Left hindlimb (tissue), 1 donor: ENCODE measurements at regions not wholly inside any gene's neighbourhood (a gene's known extent, or its start where the extent isn't known, plus 50 kb on each side); places are given as distances from the start of the nearest gene placed in this dataset.
"Not testable (repeated sequence)": the region's sequence is repeated elsewhere in the genome, so short reads cannot be mapped to it uniquely, and the experiment has no call there.

ENCODE experiments used
- DNase-seq: peaks from one replicate; pipeline ENCODE4 v3.0.0-alpha.2; 2018

DNA sequence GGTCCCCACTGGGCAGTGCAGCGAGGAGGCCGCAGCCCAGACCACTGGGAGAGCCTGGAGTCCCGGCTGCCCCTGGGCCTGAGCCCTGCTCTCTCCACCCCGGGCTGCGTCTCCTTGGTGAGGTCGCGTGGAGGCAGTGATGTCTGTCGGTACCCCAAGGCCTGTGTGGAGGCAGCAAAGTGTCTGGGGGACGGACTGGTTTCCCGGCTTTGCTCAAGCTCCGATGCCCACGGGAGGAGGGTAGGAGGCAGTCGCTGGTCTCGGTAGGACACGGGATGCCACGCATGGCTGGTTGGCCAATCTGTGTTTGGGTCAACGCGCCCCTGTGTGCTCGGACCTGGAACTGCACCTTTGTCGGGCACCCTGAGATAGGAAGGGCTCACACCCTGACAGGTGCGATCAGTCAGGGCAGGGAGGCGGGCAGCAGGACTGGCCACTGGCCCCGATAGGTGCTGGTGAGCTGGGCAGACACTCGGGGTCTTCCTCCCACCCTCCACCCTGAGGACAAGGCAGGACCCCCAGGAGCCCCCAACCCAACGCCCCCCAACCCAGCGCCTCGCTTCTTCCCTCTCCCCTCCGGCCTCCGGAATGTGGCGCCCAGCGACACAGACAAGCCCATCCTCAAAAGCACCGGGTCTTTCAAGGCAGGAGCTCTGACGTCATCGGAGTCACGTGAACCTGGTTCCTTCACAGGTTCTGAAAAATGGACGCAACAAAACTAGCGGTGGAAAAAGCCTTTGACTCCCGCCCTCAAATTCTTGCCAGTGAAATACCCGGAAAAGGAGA is 288.6 kb downstream of the NDUFA10 start:
- DNase-seq, result no peak

DNA sequence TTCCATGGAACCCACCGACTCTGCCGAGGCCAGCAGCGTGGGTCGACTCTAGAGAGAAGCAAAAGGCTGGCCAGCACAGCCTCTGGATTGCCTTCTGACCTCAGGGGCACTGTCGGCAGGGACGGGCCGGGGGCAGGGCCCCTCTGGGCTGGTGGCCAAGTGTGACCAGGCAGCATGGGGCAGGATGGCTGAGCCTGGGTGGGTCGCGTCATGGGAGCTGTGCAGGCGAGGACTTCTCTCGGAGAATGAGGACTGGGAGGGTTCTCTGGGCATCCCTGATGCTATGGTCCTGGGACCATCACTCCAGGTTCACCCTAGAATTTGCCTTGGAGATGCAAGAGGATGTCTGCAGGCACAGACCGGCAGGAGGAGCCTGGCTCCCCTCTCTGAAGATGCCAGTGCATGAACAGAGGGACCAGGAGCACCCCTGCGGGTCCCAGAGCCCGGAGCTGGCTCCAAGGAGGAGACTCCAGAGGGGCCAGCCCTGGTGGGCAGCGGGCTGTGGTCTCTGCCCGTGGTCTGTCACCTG is 289.2 kb downstream of the NDUFA10 start:
- no peak for DNase-seq

GRCh38 chr2:239735131-239735828 is 289.9 kb downstream of the NDUFA10 start:
- DNase-seq, result peak; percentile 65

DNA sequence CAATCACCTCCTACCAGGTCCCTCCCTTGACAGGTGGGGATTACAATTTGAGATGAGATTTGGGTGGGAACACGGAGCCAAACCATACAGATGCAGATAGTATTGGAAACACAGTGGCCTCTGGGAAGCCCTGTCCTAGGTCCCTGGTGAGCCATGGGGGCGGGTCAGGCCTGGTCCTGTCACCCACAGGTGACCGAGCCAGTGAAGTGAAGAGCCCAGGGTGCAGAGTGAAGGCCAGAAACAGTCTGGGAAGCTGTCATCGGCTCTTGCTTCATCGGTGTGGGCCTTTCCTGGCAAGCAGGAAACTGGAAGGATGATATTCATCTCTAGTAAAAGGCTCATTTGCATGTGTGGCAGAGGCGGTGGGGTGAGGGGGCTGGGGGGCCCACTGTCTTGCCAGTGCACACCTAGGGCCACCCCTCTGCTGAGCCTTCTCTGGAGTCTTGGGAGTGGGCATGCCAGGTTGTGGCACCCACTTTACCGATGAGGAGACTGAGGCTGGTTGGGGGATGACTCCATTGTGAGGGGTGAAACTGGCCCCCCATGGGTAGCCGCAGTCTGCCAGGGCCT is 290.6 kb downstream of the NDUFA10 start:
- no peak for DNase-seq

DNA sequence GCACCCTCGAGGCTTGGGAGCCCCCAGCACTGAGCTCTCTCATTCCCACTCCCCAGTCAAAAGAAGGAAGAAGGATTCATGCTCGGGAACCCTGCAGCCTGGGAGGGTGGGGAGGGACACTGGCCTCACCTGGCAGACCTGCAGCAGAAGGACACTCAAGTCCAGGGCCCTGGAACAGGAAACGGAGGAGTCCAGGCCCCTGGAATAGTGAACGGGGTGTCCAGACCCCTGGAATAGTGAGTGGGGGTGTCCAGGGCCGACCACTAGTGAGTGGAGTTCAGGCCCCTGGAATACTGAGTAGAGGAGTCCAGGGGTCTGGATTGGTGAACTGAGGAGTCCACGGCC is 292.5 kb downstream of the NDUFA10 start:
- no peak for DNase-seq

DNA sequence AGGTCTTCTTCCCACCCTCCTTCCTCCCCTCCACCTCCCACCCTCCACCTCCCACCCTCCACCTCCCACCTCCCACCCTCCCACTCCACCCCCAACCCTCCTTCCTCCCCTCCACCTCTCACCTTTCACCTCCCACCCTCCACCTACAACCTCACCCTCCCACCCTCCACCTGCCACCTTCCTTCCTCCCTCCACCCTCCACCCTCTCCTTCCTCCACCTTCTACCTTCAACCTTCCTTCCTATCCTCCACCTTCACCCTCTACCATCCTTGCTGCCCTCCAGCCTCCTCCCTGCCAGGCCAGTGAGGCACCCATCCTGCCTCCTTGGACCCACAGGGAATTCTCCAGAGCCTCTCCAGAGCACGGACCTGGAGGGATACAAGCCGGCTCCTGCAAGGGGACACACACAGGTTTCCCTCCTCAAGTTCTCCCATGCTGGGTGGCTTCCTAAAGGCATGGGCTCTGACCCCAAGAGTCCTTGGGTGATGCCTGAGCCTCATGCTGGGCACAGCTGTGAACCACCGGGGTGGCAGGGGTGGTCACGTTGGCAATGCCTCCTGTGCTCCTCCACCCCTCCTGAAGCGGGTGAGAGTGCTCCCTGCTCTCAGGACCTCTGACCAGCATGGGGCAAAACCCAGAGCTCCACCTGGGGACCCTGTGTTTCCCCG is 293.0 kb downstream of the NDUFA10 start:
- peak; percentile 21 for DNase-seq

GRCh38 chr2:239731422-239731821 is 293.7 kb downstream of the NDUFA10 start:
- no peak for DNase-seq

GRCh38 chr2:239730897-239731296 is 294.2 kb downstream of the NDUFA10 start:
- no peak for DNase-seq

- DNase-seq, result not testable (repeated sequence)
Observed at GRCh38 chr2:239730567-239730882, 294.6 kb downstream of the NDUFA10 start.

DNA sequence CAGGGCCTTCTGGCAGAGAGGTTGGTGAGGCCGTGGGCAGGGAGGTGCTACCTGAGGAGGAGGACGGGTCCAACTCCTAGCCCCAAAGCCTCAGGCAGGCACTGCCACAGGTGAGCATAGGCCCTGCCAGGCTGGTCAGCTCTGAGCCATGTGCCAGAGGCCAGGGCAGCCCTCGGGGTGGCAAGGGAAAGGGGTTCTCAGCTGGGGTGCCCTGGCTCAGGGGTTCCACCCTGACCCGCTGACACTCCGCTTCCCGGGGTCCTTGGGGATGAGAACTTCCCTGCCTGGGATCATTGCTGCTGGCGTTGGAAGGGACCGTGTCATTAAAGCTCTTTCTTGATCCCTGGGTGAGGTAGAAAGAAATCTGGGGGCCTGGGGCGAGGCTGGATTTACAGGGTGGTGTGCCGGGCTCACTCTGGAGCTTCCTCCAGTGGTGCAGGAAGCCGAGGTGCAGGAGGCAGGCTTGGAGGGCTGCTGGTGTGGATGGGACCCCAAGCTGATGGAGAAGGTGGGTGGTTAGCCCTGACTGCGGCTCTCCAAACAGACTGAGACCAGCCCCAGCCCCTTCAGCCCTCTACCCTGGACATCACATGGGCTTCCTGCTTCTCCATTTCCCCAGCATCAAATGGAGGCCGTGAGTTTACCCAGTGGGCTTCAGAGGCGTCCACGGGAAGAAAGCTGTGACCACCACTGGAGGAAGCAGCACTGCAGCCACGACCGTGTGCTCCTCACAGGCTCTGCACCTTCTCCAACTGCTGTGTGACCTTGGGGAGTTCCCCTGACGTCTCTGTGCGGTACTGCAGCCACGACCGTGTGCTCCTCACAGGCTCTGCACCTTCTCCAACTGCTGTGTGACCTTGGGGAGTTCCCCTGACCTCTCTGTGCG is 295.2 kb downstream of the NDUFA10 start:
- peak; percentile 2 for DNase-seq

DNA sequence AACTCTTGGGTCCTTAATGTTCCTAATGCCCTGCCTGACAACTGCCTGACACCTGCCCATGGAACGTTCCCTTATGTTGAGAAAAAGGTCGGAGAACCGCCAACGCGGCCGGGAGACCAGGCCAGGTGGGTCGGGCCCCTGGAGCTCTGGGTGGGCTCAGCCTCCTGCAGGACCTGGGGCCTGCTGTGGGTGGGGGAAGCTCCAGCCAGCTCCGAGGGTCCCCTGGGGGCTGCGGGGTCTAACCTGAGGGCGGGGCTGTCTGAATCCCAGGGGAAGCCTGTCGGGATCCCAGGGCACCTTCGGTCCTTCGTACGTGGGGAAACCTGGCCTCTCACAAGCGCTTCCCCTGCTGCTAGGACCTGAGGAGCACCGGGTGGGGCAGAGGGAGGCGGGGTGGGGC is 296.0 kb downstream of the NDUFA10 start:
- DNase-seq, result no peak

- no peak for DNase-seq
Observed at GRCh38 chr2:239728751-239729150, 296.4 kb downstream of the NDUFA10 start.

DNA sequence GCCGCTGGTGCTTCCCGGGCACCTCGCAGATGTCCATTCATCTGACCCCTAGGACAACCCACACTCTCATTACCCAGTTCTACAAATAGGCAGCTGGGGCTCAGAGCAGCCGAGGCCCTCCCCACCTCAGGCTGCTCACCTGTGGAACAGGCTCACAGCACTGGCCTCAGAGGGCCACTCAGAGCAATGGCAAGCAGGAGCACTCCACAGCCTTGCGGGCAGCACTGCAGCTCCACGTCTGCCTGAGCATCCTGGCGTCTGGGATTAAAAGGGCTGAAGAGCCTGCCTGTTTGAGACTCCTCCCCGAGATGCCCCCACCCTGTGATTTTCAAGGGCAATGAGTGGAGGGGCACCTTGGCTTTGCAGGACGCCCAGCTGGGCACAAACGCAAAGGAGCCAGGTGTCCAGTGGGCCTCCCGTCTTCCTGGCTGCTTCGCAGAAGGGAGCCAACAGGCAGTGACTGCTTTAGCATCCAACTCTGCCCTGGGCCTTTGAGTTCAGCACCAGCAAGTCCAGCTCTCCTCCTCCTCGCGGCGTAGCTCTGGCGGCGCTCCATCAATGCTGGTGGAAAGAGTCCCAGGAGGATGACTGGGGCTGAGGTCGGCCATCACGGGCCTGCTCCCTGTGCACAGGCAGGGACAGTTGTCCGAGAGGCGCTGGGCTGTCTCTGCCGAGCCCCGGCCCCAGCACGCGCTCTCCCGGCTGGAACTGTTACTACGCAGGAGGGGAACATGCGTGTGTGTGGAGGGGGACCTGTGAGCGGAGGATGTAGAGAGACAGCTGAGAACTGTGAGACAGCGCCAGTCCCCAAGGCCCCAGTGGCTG is 297.2 kb downstream of the NDUFA10 start:
- DNase-seq, result peak; percentile 46

DNA sequence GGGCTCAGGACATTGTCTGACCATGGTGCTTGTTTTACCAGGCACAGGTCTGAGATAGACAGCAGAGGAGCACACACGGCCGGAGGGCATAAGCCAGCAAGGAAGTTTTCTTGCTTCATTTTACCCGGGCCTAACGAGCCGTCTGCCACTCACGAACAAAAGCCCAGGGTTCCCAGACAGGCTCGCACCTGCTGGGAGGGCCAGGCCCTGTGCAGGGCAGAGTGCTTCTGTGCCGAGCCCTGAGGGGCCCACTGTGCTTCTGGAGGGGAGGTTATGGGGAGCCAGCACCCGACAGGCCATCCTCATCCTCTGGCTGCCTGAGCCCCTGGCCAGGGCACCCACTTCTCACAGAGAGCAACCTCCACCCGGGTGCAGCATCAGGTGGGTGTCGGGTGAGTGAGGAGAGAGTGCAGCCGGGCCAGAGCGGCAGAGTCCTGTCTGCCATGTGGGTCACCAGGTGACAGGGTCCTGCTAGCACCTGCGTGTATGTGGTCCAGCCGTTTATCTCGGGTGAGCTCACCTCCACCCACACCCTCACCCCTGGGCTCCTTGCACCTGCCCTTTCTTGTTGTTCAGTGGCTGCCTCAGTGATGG is 297.9 kb downstream of the NDUFA10 start:
- peak; percentile 22 for DNase-seq

GRCh38 chr2:239726631-239727181 is 298.4 kb downstream of the NDUFA10 start:
- peak; percentile 23 for DNase-seq

DNA sequence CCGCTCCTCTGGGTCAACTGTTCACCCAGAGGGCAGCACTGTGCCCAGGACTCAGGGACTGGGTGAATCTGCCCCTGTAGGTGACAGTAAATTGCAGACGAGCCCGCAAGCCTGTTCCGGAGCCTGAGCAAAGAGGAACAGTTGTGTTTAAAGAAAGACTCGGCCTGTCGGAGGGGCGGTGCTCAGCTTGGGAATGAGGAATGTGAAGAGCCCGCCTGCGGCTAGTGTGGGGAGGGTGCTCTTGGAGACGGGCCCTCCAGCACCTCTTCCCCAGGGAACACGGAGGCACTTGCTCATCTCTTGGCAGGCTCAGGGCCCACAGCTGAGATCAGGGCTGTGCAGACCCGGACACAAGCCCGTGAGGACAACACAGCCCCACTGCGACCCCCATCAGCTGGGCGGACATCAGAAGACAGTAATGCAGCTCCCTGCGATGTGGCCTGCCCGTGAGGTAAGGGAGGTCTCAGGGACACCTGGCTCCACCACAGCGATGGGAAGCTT is 299.0 kb downstream of the NDUFA10 start:
- peak; percentile 33 for DNase-seq

GRCh38 chr2:239725551-239725890 is 299.6 kb downstream of the NDUFA10 start:
- no peak for DNase-seq

DNA sequence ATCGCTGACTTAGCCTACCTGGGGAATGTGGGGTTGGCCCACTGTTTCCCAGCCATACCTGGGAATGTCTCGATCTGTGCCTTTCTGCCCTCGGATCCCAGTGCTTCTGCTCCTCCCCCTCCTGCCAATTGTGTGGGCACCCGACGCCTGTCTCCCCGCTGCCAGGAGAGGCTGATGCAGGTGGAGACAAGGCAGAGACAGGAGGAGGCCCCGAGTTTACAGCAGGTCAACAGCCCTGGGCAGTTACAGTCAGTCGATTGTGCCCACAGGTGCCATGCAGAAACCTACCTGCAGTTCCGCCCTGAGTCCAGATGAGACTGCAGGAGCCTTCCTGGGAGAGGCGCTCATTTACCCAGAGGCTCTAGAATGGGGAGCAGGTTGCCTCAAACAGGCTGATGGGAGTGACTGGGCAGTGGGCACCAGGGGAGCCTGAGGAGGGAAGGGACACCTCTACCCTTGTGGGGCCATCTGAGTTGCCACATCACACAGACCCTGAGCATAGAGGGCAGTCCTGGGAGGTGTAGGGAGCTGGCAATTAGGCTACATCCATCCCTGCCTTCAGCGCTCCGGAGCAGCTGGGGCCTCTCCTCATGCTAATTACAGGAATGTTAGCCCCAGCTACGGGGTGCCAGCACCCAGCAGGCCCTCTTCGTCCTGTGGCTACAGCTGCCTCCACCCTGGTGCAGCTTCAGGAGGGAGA is 300.1 kb downstream of the NDUFA10 start:
- no peak for DNase-seq

- no peak for DNase-seq
Observed at GRCh38 chr2:239724194-239724849, 300.8 kb downstream of the NDUFA10 start.
